ENCODE measurements at regions not wholly inside any gene's neighbourhood (a gene's known extent, or its start where the extent isn't known, plus 50 kb on each side); places are given as distances from the start of the nearest gene placed in this dataset.
"Not testable (repeated sequence)": the region's sequence is repeated elsewhere in the genome, so short reads cannot be mapped to it uniquely, and the experiment has no call there.

DNA sequence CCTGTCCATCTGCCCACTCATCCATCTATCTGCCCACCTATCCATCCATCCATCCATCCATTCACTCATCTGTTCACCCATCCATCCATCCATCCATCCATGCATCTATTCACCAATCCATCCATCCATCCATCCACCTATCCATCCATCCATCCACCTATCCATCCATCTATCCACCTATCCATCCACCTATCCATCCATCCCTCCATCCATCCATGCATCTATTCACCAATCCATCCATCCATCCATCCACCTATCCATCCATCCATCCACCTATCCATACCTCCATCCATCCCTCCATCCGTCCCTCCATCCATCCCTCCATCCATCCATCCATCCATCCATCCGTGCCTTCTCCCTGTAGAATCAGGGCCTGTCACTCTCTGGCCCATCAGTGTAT, 341.9 kb upstream of the CDH5 start:
- TF ChIP-seq, protein P1, sequence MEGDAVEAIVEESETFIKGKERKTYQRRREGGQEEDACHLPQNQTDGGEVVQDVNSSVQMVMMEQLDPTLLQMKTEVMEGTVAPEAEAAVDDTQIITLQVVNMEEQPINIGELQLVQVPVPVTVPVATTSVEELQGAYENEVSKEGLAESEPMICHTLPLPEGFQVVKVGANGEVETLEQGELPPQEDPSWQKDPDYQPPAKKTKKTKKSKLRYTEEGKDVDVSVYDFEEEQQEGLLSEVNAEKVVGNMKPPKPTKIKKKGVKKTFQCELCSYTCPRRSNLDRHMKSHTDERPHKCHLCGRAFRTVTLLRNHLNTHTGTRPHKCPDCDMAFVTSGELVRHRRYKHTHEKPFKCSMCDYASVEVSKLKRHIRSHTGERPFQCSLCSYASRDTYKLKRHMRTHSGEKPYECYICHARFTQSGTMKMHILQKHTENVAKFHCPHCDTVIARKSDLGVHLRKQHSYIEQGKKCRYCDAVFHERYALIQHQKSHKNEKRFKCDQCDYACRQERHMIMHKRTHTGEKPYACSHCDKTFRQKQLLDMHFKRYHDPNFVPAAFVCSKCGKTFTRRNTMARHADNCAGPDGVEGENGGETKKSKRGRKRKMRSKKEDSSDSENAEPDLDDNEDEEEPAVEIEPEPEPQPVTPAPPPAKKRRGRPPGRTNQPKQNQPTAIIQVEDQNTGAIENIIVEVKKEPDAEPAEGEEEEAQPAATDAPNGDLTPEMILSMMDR (conservative IDR thresholded peaks at IDR 0.05; ENCODE audit: low read length), result not testable (repeated sequence)
- not testable (repeated sequence) for TF ChIP-seq EZH2phosphoT487 (IDR thresholded peaks at IDR 0.05; ENCODE audit: borderline replicate concordance, low read depth, low read length)
